VCaP (cell line): ENCODE measurements at regions not wholly inside any gene's neighbourhood (a gene's known extent, or its start where the extent isn't known, plus 50 kb on each side); places are given as distances from the start of the nearest gene placed in this dataset.

ENCODE experiments used
- H3K27ac ChIP-seq: fragments of 450-650 bp; 2 replicates; pipeline ENCODE4 v1.5.1; 2017
- TF ChIP-seq, protein P1 (sequence below): fragments of 450-650 bp; conservative IDR thresholded peaks from 2 replicates; pipeline ENCODE4 v1.5.1; 2017; ENCODE audit warnings: mild to moderate bottlenecking, moderate library complexity

DNA sequence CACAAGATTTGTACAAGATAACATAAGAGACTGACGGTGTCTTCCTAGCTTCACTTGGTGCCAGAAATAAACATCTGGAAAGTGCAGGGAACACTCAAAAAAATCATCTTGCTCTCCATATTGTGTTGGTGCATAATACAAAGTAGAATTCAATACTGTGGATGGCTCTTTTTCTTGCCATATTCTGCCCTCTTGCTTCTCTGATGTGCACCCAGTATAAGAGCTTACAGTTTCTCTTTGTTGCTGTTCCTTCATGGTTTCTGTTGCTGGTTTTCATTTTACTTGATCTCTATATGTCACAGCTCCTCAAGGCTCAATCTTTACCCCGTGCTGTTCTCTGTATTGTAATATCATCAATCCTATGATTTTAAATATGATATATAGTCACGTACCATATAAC, 528.5 kb upstream of the ZP4 start:
- TF ChIP-seq, protein P1, sequence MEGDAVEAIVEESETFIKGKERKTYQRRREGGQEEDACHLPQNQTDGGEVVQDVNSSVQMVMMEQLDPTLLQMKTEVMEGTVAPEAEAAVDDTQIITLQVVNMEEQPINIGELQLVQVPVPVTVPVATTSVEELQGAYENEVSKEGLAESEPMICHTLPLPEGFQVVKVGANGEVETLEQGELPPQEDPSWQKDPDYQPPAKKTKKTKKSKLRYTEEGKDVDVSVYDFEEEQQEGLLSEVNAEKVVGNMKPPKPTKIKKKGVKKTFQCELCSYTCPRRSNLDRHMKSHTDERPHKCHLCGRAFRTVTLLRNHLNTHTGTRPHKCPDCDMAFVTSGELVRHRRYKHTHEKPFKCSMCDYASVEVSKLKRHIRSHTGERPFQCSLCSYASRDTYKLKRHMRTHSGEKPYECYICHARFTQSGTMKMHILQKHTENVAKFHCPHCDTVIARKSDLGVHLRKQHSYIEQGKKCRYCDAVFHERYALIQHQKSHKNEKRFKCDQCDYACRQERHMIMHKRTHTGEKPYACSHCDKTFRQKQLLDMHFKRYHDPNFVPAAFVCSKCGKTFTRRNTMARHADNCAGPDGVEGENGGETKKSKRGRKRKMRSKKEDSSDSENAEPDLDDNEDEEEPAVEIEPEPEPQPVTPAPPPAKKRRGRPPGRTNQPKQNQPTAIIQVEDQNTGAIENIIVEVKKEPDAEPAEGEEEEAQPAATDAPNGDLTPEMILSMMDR: no peak
- no peak overlapping the region for H3K27ac ChIP-seq

- no peak overlapping the region for H3K27ac ChIP-seq
- TF ChIP-seq, protein P1: no peak
Observed at GRCh38 chr1:238409932-238410331, 519.2 kb upstream of the ZP4 start.

DNA sequence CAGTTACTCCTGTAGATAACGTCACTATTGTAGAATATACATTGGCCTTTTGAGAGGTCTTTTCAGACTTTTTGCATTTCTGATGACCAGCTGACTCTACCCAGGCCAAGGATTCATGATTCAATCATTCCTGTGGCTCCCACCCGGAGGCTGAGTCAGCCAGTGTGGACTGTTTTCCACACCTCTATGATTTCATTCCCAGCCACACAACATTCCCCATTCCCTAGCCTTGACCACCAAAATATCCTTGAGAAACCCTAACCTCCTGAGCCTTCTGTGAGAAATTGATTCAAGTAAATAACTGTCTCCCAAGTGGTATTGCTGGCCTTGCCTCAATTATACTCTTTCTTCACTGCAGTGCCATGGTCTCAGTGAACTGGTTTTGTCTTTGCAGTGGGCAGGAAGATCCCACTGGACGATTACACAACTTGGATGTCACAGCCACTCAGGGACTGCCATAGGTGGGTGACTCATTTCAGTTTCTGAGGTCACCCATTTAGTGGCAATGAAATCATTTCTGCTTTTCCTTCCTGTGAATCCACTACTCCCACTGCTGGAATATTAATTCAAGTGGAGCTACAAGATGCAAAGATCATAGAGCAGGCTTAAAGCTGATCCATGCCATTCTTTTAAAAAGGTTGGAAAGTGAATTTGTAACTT, 518.6 kb upstream of the ZP4 start:
- TF ChIP-seq, protein P1: no peak
- H3K27ac ChIP-seq: no peak overlapping the region

- TF ChIP-seq, protein P1: no peak
- H3K27ac ChIP-seq: no peak overlapping the region
Observed at GRCh38 chr1:238408737-238409136, 518.0 kb upstream of the ZP4 start.

GRCh38 chr1:238406098-238406860, 515.6 kb upstream of the ZP4 start:
- TF ChIP-seq, protein P1: no peak
- H3K27ac ChIP-seq: no peak overlapping the region

DNA sequence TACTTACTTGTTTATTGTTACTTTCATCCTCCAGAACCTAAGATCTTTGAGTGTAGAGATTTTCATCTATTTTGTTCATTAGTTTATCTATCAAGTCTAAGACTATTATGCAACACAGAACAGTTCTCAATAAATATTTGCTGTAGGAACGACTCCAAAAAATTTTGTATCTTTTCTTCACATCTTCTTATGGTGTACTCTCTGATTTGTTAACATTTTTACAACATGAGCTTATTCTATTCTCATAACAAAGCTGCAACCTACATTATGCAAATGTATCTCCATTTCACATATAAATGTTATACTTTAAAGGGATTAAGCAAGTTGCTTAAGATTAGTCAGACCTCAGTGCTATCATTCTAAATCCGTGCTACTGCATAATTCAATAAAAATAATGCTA, 514.2 kb upstream of the ZP4 start:
- TF ChIP-seq, protein P1: no peak
- H3K27ac ChIP-seq: no peak overlapping the region

DNA sequence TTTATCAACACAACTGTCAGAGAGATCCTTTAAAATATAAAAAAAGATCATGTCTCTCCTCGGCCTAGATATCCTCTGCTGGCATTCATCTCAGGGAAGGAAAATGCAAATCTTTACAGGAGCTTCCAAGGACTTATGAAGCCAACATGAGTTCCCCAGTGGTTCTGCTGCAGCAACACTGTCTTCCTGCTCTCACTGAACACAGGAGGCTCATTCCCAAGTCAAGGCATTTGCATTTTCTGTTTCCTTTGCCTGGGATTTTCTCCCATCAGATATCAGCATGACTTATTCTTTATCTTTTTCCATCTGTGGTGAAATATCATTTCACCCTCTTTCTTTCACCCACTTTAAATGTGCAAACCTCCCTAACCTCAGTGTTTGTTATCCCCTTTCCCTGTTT, 513.8 kb upstream of the ZP4 start:
- no peak overlapping the region for H3K27ac ChIP-seq
- TF ChIP-seq, protein P1: no peak
